ENCODE measurements at regions not wholly inside any gene's neighbourhood (a gene's known extent, or its start where the extent isn't known, plus 50 kb on each side); places are given as distances from the start of the nearest gene placed in this dataset.

GRCh38 chr7:121572615-121573014, 176.5 kb upstream of the FAM3C start:
- no peak for DNase-seq (ENCODE audit: low read depth in 2 of 3, low spot score in 1 of 3)

DNA sequence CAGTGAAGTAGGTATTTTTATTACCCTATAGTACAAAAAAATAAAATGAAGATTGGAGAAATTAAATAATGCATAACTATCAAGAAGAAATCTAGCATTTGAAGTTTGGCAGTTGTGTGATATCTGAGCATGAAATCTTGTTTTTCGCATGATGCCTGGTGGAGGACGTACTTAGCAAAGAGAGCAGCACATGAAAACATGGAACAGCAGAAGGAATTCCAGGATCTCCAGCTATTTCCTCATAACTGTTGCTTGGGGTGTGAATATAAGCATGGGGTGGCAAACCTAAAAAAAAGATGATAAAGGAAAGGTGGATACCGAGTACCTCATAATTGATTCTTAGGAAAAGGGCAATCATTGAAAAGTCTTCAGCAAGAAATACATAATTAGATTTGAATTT, 174.3 kb upstream of the FAM3C start:
- DNase-seq (ENCODE audit: low read depth in 2 of 3, low spot score in 1 of 3) = no peak

DNA sequence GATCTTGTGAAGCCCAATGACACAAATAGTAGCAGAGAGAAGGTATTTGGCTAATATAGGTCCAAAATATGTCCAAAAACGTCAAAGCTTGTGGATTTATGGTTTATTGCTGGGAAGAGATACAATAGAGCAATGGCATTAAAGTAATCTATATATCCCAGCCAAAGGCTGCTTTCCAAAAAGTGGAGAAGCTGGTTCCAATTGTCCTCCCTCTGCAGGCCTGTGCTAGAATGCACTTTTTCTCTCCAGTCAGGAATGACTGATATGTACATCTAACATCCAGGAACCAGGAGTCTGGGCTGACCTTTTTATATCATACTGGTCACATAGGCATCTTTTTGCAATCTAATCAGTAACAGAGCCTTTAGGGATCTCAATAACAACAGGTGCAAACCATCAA, 167.1 kb upstream of the FAM3C start:
- DNase-seq (ENCODE audit: low read depth in 2 of 3, low spot score in 1 of 3) = no peak

GRCh38 chr7:121562259-121562658, 166.2 kb upstream of the FAM3C start:
- no peak for DNase-seq (ENCODE audit: low read depth in 2 of 3, low spot score in 1 of 3)

DNA sequence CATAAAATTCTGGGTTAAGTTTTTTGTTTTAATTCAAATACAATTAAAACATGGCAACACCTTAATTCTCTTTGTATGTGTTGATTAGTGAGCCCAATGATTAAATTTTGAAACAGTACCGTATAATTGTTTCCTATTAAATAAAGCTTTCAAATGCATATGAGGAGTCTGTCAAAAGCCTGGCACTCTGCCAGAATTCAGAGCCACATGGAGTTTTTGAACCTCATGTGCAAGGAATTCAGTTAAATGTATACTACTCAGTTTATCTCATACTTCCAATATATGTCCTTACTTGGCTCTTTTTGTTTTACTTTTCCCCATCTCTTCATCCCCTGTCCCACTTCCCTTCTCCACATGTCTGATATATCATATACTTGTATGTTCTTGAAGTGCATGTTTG, 165.6 kb upstream of the FAM3C start:
- DNase-seq (ENCODE audit: low read depth in 2 of 3, low spot score in 1 of 3) = no peak

DNA sequence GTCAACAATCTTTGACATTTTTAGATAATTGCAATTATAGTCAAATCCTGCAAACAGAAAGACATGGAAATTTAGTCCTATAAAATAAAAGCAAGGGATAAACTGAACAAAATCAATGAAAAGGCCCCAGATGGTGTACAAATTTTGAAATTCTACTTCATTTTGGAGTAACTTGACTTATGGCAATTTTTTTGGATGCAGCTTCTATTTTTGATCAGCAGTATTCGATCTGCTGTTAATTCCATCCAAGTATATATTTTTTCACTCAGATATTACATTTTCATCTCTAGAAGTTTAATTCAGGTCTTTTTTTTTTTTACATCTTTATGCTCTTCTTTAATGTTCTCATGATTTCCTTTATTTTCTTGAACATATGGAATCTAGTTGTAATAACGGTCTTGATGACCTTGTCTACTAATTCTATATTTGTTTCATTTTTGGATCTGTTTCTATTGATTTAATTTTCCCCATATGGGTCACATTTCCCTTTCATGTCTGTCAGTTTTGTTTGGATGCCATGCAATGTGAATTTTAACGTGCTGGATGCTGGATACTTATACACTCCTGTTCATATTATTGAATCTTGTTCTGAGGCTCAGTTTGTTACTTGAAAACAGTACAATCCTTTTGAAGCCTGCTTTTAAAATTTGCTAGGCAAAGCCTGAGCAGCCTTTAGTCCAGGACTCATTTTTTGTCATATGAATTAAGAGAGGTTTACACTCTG, 164.3 kb upstream of the FAM3C start:
- DNase-seq (ENCODE audit: low read depth in 2 of 3, low spot score in 1 of 3) = no peak

GRCh38 chr7:121558288-121558687, 162.2 kb upstream of the FAM3C start:
- no peak for DNase-seq (ENCODE audit: low read depth in 2 of 3, low spot score in 1 of 3)

DNA sequence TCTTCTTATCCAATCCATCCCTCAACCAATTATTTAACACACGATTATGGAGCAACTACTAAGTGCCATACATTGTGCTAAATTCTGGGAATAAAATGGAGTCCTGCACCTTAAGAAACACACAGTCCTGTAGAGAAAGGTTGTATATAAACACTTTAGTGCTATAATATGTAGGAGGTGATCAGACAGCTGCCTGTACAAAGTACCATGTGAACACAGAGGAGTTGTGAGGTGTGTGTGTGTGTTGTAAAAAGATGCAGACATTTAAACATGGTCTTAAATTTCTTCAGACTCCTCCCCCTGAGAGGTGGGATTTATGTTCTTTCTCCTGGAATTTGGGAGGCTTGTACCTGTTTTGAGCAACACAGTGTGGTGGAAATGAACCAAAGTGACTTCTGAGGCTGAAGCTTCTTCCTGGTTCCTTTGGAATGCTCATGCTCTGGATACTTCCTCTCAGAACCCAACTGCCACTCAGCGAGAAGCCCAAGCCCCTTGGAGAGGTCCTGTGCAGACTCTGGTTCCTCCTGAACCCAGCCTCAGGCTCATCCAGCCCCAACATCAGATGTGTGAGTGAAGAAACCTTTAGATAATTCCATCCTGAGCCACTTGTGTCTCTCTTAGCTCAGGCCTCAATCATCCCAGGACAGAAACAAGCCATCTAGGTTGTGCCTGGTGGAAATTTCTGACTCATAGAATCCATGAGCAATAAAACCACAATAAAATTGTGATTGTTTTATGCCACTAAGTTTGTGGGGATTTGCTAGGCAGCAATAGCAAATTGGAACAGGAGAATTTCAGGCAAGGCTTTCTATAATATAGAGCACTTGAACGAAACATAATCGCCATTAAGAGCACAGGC, 161.2 kb upstream of the FAM3C start:
- no peak for DNase-seq (ENCODE audit: low read depth in 2 of 3, low spot score in 1 of 3)

DNA sequence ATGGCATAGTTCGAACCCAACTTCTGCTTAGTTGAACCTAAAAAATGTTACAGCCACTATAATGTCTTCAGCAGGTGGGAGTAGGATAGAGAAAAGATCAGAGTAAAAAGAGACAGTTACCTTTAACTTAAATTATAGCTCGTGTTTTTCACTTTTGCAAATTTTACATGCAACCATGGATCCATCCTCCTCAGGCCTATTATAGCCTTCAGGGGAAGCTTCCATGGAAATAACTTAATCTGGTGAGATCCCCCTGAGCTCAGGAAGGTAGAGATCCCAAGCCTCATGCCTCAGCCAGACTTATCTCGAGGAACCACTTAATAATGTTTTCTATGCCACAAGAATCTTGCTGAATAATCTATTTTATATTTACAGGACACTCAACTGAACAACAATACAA, 159.4 kb upstream of the FAM3C start:
- DNase-seq (ENCODE audit: low read depth in 2 of 3, low spot score in 1 of 3) = no peak

- no peak for DNase-seq (ENCODE audit: low read depth in 2 of 3, low spot score in 1 of 3)
Observed at GRCh38 chr7:121547544-121548092, 151.5 kb upstream of the FAM3C start.

DNA sequence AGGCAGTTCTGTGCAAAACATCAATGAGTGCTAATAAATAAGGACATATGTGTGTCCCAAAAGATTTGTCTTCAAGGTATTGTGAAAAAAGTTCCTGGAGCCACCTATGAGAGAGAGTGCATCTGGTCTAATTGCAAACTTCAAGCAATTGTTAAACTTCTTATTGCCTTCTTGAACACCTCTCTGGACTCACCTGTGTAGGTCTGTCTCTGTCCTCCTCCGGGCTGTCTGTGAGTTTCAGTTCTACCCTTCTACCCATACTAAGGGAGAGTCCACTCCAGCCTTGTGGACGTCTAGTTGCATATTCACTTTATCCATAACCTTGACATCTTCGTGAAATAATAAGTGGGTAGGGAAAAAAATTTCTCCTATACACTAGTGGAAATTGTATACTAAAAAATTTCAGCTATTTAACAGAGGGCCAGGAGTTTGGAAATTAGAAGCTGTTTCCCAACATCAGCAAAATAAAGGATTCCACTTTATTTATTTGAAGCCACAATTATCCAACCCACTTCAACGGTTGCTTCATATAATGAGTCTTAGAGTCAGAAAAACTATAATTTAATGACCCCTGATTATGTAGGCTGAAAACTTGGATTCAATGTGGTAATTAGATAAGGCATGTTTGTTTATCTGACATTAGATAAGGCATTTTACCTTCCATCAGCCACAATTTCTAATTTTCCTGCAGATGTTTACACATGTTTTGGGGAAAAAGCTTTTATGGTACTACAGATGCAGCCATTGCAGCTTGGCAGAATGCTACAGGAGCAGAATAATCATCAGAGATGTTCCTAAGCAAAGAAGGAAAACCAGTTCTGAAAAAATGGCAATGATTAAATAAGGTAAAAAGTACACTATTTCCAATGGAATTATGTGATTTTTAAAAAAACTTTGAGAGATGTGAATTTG, 150.8 kb upstream of the FAM3C start:
- no peak for DNase-seq (ENCODE audit: low read depth in 2 of 3, low spot score in 1 of 3)

GRCh38 chr7:121545418-121545817, 149.3 kb upstream of the FAM3C start:
- no peak for DNase-seq (ENCODE audit: low read depth in 2 of 3, low spot score in 1 of 3)

- DNase-seq (ENCODE audit: low read depth in 2 of 3, low spot score in 1 of 3) = peak in 1 of 3 donors; percentile 17
Observed at GRCh38 chr7:121544726-121545125, 148.6 kb upstream of the FAM3C start.

- no peak for DNase-seq (ENCODE audit: low read depth in 2 of 3, low spot score in 1 of 3)
Observed at GRCh38 chr7:121544238-121544637, 148.1 kb upstream of the FAM3C start.

GRCh38 chr7:121541457-121541856, 145.3 kb upstream of the FAM3C start:
- no peak for DNase-seq (ENCODE audit: low read depth in 2 of 3, low spot score in 1 of 3)

- DNase-seq (ENCODE audit: low read depth in 2 of 3, low spot score in 1 of 3) = no peak
Observed at GRCh38 chr7:121540138-121540537, 144.0 kb upstream of the FAM3C start.

GRCh38 chr7:121537031-121537430, 140.9 kb upstream of the FAM3C start:
- DNase-seq (ENCODE audit: low read depth in 2 of 3, low spot score in 1 of 3) = no peak

DNA sequence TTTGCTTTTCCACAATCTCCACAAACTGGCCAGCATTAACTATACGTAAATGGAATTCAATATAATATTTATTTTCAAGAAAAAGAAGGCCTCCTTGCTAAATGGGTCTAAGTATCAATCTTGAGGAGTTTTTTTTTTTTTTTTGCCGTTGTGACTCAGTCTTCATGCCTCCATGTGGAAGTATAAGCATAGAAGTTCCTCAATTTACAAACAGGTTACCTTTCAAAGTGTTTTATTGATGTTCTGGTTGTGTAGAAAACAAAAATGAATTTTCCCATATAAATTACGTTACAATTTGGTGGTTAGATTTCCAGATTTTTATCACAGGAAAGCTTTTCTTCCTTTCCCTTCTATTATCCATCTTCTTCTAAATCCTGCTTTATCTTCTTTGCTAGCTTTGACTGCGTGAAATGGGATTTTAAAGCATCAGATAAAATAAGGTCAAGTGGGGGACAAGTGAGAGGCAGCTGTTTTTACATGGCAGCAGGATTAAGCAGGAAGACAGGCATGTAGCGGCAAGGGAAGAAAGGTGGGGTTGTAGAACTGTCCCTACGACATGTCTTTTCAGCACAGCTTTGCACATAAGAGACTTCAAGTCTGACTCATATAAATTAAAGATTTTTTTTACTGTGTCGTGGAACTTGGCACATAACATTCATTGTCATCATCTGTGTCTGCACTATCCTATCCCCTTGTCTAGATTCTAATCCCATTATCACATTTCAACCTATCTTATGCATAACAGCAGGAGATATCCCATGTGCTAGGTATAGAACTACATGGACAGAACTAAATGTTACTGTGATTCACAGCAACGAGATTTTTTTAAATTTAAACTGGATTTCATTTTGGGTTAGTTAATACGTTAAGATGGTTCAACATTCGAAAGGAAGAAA, 135.3 kb upstream of the FAM3C start:
- no peak for DNase-seq (ENCODE audit: low read depth in 2 of 3, low spot score in 1 of 3)

DNA sequence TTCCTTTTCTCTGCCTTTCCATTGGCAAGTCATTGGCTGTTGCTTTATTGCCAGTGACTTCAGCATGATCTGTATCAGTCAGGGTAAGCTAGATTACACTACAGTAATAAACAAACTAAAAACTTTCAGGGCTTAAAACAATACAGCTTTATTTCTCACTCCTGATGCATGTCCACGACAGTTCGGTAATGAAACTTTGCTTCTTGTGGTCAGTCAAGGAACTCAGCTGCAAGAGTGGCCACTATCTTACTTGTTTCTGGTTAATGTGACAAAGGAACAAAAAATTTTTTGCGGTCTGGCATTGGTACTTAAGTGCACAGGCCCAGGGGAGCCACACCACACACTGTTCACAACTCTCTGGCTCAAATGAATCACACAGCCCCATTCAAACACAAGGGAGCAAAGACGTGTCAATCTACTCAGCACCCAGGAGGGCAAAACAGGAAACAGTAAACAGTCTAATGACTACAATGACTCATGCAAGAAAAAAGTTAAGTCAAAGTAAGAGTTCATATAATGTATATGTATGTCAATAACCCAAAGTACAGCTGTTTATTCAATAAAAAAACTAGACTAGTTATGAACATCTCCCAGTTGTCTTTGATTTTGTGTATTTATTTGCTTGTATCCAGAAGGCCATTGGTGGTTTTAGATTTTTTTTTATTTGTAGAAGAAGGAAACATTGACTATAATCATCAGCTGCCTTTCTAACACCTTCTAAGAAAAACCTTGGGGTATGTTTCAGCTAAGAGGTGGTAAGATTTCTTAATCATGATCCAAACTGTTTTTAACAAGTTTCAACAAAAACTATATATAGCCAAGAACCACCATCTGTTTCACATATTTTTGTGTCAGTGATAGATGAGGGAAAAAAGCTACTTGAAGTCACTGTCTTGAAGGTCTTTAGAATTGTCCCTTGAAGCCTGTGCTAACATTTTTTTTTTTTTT, 134.4 kb upstream of the FAM3C start:
- DNase-seq (ENCODE audit: low read depth in 2 of 3, low spot score in 1 of 3) = peak; percentile 34 to 44 (median 42)

Measured in stimulated activated CD4-positive, alpha-beta T cell treated with anti-CD3 and anti-CD28 coated beads, Interleukin-12 subunit alpha, Interleukin-12 subunit beta, amount 100 ng/mL, for 48 hours (primary cell).